Stimulated activated naive B cell treated with anti-CD40 and anti-IgM and Interleukin-4, amounts not matched to agents 10 μg/mL and 1 μg/mL and 100 μg/mL, for 72 hours (primary cell): ENCODE measurements at regions not wholly inside any gene's neighbourhood (a gene's known extent, or its start where the extent isn't known, plus 50 kb on each side); places are given as distances from the start of the nearest gene placed in this dataset.
A peak's percentile ranks its signal among the peaks of the same experiment; 100 is the strongest.
"Not testable (repeated sequence)": the region's sequence is repeated elsewhere in the genome, so short reads cannot be mapped to it uniquely, and the experiment has no call there.

Experiments used
- ATAC-seq, 2 donors: fragments of 150-1000 bp; cut with Tn5 transposase; replicated peaks; 2 replicates each; pipeline ENCODE4 v1.10.0; 2021; ENCODE audit warnings: moderate library complexity in 1 of 2
- DNase-seq: peaks from one replicate; pipeline ENCODE4 v3.0.0; 2021
- H3K27ac Mint-ChIP-seq: one replicate; pipeline ENCODE4 v1.8.0; 2022; ENCODE audit warnings: mild to moderate bottlenecking, mixed read lengths
- H3K27me3 Mint-ChIP-seq, 2 donors: one replicate each; pipeline ENCODE4 v1.8.0; 2022; ENCODE audit warnings: mixed read lengths in 2 of 2
- H3K36me3 Mint-ChIP-seq, 2 donors: one replicate each; pipeline ENCODE4 v1.8.0; 2022; ENCODE audit warnings: mixed read lengths in 2 of 2, mild to moderate bottlenecking in 1 of 2
- H3K4me1 Mint-ChIP-seq, 2 donors: one replicate each; pipeline ENCODE4 v1.8.0; 2022; ENCODE audit warnings: mixed read lengths in 2 of 2, mild to moderate bottlenecking in 1 of 2
- H3K4me3 Mint-ChIP-seq, 2 donors: one replicate each; pipeline ENCODE4 v1.8.0; 2022; ENCODE audit warnings: mild to moderate bottlenecking in 2 of 2, mixed read lengths in 2 of 2, moderate library complexity in 1 of 2
- H3K9me3 Mint-ChIP-seq, 2 donors: one replicate each; pipeline ENCODE4 v1.8.0; 2022; ENCODE audit warnings: mixed read lengths in 2 of 2, mild to moderate bottlenecking in 1 of 2

GRCh38 chr4:1567808-1568581 lies 116.1 kb downstream of the FAM53A start:
- Mint-ChIP-seq H3K27me3 (peaks cover 19 to 55% of the 10 kb centered on the region in 2 donors), H3K4me3 (no peak overlapping the region), H3K36me3 (peaks cover 0 to 4% of the 10 kb centered on the region in 2 donors)

GRCh38 chr4:1567519-1567807 lies 116.7 kb downstream of the FAM53A start:
- DNase-seq (no peak), ATAC-seq (no peak)
- Mint-ChIP-seq H3K4me3 (no peak overlapping the region), H3K36me3 (peaks cover 0 to 4% of the 10 kb centered on the region in 2 donors), H3K4me1 (peaks cover 4 to 9% of the 10 kb centered on the region in 2 donors), H3K9me3 (peaks cover 3% of the 10 kb centered on the region in 2 donors), H3K27me3 (peaks cover 19 to 58% of the 10 kb centered on the region in 2 donors), H3K27ac (no peak overlapping the region)

More at GRCh38 chr4:1567808-1568581, 116.1 kb downstream of the FAM53A start:
- no peak for DNase-seq
- Mint-ChIP-seq H3K9me3 (peaks cover 3% of the 10 kb centered on the region in 2 donors), H3K4me1 (peaks cover 4 to 9% of the 10 kb centered on the region in 2 donors), H3K27ac (no peak overlapping the region)
- ATAC-seq = peak; percentile 19 to 32

- Mint-ChIP-seq H3K4me3 (no peak overlapping the region), H3K27ac (no peak overlapping the region), H3K4me1 (peaks cover 4 to 9% of the 10 kb centered on the region in 2 donors), H3K36me3 (peaks cover 0 to 4% of the 10 kb centered on the region in 2 donors), H3K9me3 (peaks cover 3% of the 10 kb centered on the region in 2 donors), H3K27me3 (peaks cover 23 to 63% of the 10 kb centered on the region in 2 donors)
- ATAC-seq (no peak), DNase-seq (no peak)
These were observed 117.1 kb downstream of the FAM53A start for GRCh38 chr4:1566838-1567518.

- H3K36me3 Mint-ChIP-seq, H3K27ac Mint-ChIP-seq, H3K4me1 Mint-ChIP-seq, DNase-seq, H3K9me3 Mint-ChIP-seq: not testable (repeated sequence)
- peak in 1 of 2 donors; percentile 12 for ATAC-seq
- Mint-ChIP-seq H3K4me3 (peak overlapping the region in 1 of 2 donors; percentile 69), H3K27me3 (peaks cover 25 to 64% of the 10 kb centered on the region in 2 donors)
These were observed 117.7 kb downstream of the FAM53A start for GRCh38 chr4:1566301-1566837.

- Mint-ChIP-seq H3K27me3 (peaks cover 31 to 71% of the 10 kb centered on the region in 2 donors), H3K36me3 (peaks cover 0 to 4% of the 10 kb centered on the region in 2 donors), H3K4me3 (peak overlapping the region in 1 of 2 donors; percentile 69), H3K4me1 (peaks cover 4 to 9% of the 10 kb centered on the region in 2 donors), H3K27ac (no peak overlapping the region), H3K9me3 (peaks cover 3% of the 10 kb centered on the region in 2 donors)
- ATAC-seq = no peak
- no peak for DNase-seq
These were observed 118.4 kb downstream of the FAM53A start for GRCh38 chr4:1565598-1566295.

GRCh38 chr4:1564535-1565375 lies 119.4 kb downstream of the FAM53A start:
- Mint-ChIP-seq H3K27me3 (peaks cover 39 to 80% of the 10 kb centered on the region in 2 donors), H3K4me3 (no peak overlapping the region), H3K36me3 (peaks cover 0 to 4% of the 10 kb centered on the region in 2 donors), H3K4me1 (peaks cover 4 to 9% of the 10 kb centered on the region in 2 donors), H3K9me3 (peaks cover 3% of the 10 kb centered on the region in 2 donors), H3K27ac (no peak overlapping the region)
- ATAC-seq = no peak
- no peak for DNase-seq

GRCh38 chr4:1563768-1564485 lies 120.2 kb downstream of the FAM53A start:
- H3K36me3 Mint-ChIP-seq = peaks cover 0 to 4% of the 10 kb centered on the region in 2 donors
- no peak overlapping the region for H3K4me3 Mint-ChIP-seq
- no peak overlapping the region for H3K27ac Mint-ChIP-seq
- ATAC-seq = no peak
- peaks cover 42 to 75% of the 10 kb centered on the region in 2 donors for H3K27me3 Mint-ChIP-seq
- H3K4me1 Mint-ChIP-seq = peaks cover 4 to 9% of the 10 kb centered on the region in 2 donors
- H3K9me3 Mint-ChIP-seq = peaks cover 3% of the 10 kb centered on the region in 2 donors
- DNase-seq = no peak

GRCh38 chr4:1563241-1563640 lies 120.9 kb downstream of the FAM53A start:
- H3K27me3 Mint-ChIP-seq = peaks cover 47 to 78% of the 10 kb centered on the region in 2 donors
- H3K36me3 Mint-ChIP-seq = peaks cover 0 to 4% of the 10 kb centered on the region in 2 donors
- ATAC-seq (no peak), DNase-seq (no peak)
- H3K27ac Mint-ChIP-seq = no peak overlapping the region
- no peak overlapping the region for H3K4me3 Mint-ChIP-seq
- peaks cover 3% of the 10 kb centered on the region in 2 donors for H3K9me3 Mint-ChIP-seq
- peaks cover 4 to 9% of the 10 kb centered on the region in 2 donors for H3K4me1 Mint-ChIP-seq

GRCh38 chr4:1562771-1563170 lies 121.3 kb downstream of the FAM53A start:
- Mint-ChIP-seq H3K36me3 (peaks cover 0 to 4% of the 10 kb centered on the region in 2 donors), H3K27me3 (peaks cover 49 to 78% of the 10 kb centered on the region in 2 donors), H3K27ac (no peak overlapping the region), H3K4me3 (no peak overlapping the region), H3K4me1 (peaks cover 4 to 8% of the 10 kb centered on the region in 2 donors), H3K9me3 (peaks cover 3% of the 10 kb centered on the region in 2 donors)
- DNase-seq (no peak), ATAC-seq (no peak)

- H3K36me3 Mint-ChIP-seq = peaks cover 0 to 4% of the 10 kb centered on the region in 2 donors
- peaks cover 3% of the 10 kb centered on the region in 2 donors for H3K9me3 Mint-ChIP-seq
- no peak overlapping the region for H3K27ac Mint-ChIP-seq
- no peak for ATAC-seq
- H3K27me3 Mint-ChIP-seq = peaks cover 49 to 80% of the 10 kb centered on the region in 2 donors
- H3K4me3 Mint-ChIP-seq = no peak overlapping the region
- H3K4me1 Mint-ChIP-seq = peaks cover 4 to 5% of the 10 kb centered on the region in 2 donors
- DNase-seq = no peak
These were observed 121.7 kb downstream of the FAM53A start for GRCh38 chr4:1562371-1562770.

GRCh38 chr4:1561286-1561990 lies 122.7 kb downstream of the FAM53A start:
- peaks cover 49 to 82% of the 10 kb centered on the region in 2 donors for H3K27me3 Mint-ChIP-seq
- H3K27ac Mint-ChIP-seq = no peak overlapping the region
- H3K9me3 Mint-ChIP-seq = peaks cover 3% of the 10 kb centered on the region in 2 donors
- ATAC-seq = no peak
- peaks cover 0 to 4% of the 10 kb centered on the region in 2 donors for H3K36me3 Mint-ChIP-seq
- peaks cover 5 to 7% of the 10 kb centered on the region in 2 donors for H3K4me1 Mint-ChIP-seq
- no peak overlapping the region for H3K4me3 Mint-ChIP-seq
- no peak for DNase-seq

GRCh38 chr4:1559896-1560650 lies 124.0 kb downstream of the FAM53A start:
- ATAC-seq (no peak), DNase-seq (no peak)
- H3K27ac Mint-ChIP-seq = no peak overlapping the region
- no peak overlapping the region for H3K4me3 Mint-ChIP-seq
- H3K36me3 Mint-ChIP-seq = no peaks in the 10 kb centered on the region
- no peaks in the 10 kb centered on the region for H3K9me3 Mint-ChIP-seq
- peaks cover 0 to 6% of the 10 kb centered on the region in 2 donors for H3K4me1 Mint-ChIP-seq
- peaks cover 49 to 70% of the 10 kb centered on the region in 2 donors for H3K27me3 Mint-ChIP-seq
